ENCODE measurements at regions not wholly inside any gene's neighbourhood (a gene's known extent, or its start where the extent isn't known, plus 50 kb on each side); places are given as distances from the start of the nearest gene placed in this dataset.
"Not testable (repeated sequence)": the region's sequence is repeated elsewhere in the genome, so short reads cannot be mapped to it uniquely, and the experiment has no call there.

GRCh38 chr13:62207388-62207787 lies 791.7 kb upstream of the PCDH20 start:
- no peak for FAIRE-seq
- DNase-seq (ENCODE audit: insufficient read length, low spot score): no peak
- no peak for TF ChIP-seq POLR2A (IDR thresholded peaks at IDR 0.05; ENCODE audit: low read depth, low read length)

GRCh38 chr13:62206165-62206564 lies 790.5 kb upstream of the PCDH20 start:
- TF ChIP-seq POLR2A (IDR thresholded peaks at IDR 0.05; ENCODE audit: low read depth, low read length): no peak
- no peak for DNase-seq (ENCODE audit: insufficient read length, low spot score)
- FAIRE-seq: no peak

GRCh38 chr13:62205273-62205672 lies 789.6 kb upstream of the PCDH20 start:
- no peak for FAIRE-seq
- TF ChIP-seq POLR2A (IDR thresholded peaks at IDR 0.05; ENCODE audit: low read depth, low read length): no peak
- no peak for DNase-seq (ENCODE audit: insufficient read length, low spot score)

- no peak for TF ChIP-seq POLR2A (IDR thresholded peaks at IDR 0.05; ENCODE audit: low read depth, low read length)
- FAIRE-seq (peak; percentile 43), DNase-seq (ENCODE audit: insufficient read length, low spot score) (no peak)
Observed at GRCh38 chr13:62194371-62194770, 778.7 kb upstream of the PCDH20 start.

DNA sequence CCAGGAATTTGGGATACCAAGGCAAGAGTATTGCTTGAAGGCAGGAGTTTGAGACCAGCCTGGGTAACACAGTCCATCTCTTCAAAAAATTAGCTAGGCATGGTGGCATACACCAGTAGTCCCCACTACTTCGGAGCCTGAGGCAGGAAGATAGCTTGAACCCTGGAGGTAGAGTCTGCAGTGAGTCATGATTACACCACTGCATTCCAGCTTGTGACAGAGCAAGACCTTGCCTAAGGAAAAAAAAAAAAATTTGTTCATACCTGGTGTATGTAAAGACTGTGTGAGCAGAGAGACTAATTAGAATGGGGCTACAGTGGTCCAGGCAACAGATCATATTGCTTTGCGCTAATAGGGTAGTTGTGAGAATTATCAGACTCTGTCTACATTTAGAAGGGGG lies 778.3 kb upstream of the PCDH20 start:
- DNase-seq (ENCODE audit: insufficient read length, low spot score): no peak
- TF ChIP-seq POLR2A (IDR thresholded peaks at IDR 0.05; ENCODE audit: low read depth, low read length): no peak
- no peak for FAIRE-seq

- no peak for TF ChIP-seq POLR2A (IDR thresholded peaks at IDR 0.05; ENCODE audit: low read depth, low read length)
- DNase-seq (ENCODE audit: insufficient read length, low spot score) (no peak), FAIRE-seq (no peak)
Observed at GRCh38 chr13:62185631-62186255, 770.1 kb upstream of the PCDH20 start.

- TF ChIP-seq POLR2A (IDR thresholded peaks at IDR 0.05; ENCODE audit: low read depth, low read length): no peak
Observed at GRCh38 chr13:62176051-62176450, 760.4 kb upstream of the PCDH20 start.

DNA sequence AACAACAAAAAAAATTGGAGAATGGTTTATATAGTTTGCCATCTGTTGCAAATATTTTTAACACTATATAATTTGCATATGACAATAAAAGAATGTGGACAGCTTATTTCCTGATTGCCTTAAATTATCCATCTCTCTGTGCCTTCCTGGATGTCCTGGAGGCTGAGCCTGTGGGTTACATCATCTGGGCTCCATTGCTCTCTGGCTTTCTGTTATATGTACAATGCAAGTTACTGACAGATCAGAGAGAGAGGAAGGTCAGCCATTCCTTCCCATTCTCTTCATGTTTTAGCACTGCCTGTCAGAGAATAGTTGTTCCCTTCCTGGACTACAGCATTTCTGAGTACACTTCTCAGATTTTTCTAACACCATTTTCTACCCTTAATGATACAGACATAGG lies 758.3 kb upstream of the PCDH20 start:
- DNase-seq (ENCODE audit: insufficient read length, low spot score) (no peak), FAIRE-seq (no peak)
- no peak for TF ChIP-seq POLR2A (IDR thresholded peaks at IDR 0.05; ENCODE audit: low read depth, low read length)

More at GRCh38 chr13:62176051-62176450, 760.4 kb upstream of the PCDH20 start:
- FAIRE-seq (no peak), DNase-seq (ENCODE audit: insufficient read length, low spot score) (no peak)

GRCh38 chr13:62171697-62172096 lies 756.0 kb upstream of the PCDH20 start:
- TF ChIP-seq POLR2A (IDR thresholded peaks at IDR 0.05; ENCODE audit: low read depth, low read length): no peak
- FAIRE-seq (no peak), DNase-seq (ENCODE audit: insufficient read length, low spot score) (no peak)

DNA sequence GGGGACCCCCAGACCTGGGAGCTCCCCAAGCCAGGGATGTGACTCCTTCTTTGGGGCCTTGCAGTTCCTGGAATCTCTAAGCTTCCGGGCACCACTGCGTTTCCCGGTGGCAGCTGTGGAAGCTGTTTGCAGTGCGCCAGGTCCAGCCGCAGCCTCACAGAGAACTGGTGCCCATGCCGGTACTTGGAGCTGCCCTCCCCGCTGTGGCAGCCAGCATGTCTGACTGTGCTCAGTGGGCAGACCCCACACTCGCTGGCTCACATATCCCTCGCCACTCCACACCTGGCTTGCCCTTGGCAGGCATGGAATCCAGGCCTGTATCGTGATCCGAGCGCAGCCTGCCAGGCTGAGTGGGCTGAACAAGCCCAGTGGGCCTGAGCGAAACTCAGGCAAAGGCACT lies 753.2 kb upstream of the PCDH20 start:
- FAIRE-seq (no peak), DNase-seq (ENCODE audit: insufficient read length, low spot score) (no peak)
- no peak for TF ChIP-seq POLR2A (IDR thresholded peaks at IDR 0.05; ENCODE audit: low read depth, low read length)

DNA sequence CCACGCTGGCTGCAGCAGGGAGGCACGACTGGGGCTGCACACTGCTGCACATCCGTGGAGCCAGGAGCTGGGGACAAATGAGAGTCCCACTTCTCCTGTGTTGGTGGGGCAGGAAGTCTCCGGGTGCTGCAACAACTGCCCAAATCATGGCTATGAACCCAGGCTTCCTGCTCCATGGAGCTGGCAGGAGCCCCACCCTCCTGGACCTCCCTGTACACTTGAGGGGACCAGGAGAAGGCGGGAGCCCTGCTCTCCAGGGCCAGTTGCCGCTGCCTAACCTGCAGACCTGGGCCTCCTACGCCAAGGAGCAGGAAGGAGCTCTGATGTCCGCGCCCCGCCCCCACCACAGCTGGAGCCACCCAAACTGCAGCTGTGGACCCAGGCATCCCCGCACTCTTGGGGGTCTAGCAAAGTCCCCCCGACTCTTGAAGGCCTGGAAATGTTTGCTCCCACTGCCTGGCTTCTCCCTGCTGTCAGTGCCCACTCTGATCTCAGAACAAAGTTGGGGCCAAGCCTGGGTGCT lies 752.1 kb upstream of the PCDH20 start:
- no peak for TF ChIP-seq POLR2A (IDR thresholded peaks at IDR 0.05; ENCODE audit: low read depth, low read length)
- no peak for DNase-seq (ENCODE audit: insufficient read length, low spot score)
- no peak for FAIRE-seq

DNA sequence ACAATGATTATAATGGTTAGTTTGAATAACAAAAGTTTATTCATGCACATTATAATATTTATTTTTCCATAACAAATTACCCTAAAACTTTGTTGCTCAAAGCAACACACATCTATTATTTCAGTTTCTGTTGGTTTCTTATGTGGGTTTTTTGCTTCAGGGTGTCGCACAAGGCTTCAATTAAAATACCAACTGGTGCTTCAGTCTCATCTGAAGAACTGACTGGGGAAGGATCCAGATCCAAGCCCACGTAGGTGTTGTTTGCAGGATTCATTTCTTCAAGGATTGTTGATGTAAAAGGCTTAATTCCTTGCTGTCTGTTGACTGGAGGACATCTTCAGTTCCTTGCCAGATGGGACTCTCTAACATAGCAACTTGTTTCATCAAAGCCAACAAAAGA lies 747.2 kb upstream of the PCDH20 start:
- TF ChIP-seq POLR2A (IDR thresholded peaks at IDR 0.05; ENCODE audit: low read depth, low read length): no peak
- FAIRE-seq (no peak), DNase-seq (ENCODE audit: insufficient read length, low spot score) (no peak)

GRCh38 chr13:62158520-62158919 lies 742.9 kb upstream of the PCDH20 start:
- DNase-seq (ENCODE audit: insufficient read length, low spot score) (no peak), FAIRE-seq (no peak)
- TF ChIP-seq POLR2A (IDR thresholded peaks at IDR 0.05; ENCODE audit: low read depth, low read length): no peak

GRCh38 chr13:62151724-62152123 lies 736.1 kb upstream of the PCDH20 start:
- FAIRE-seq; DNase-seq (ENCODE audit: insufficient read length, low spot score): not testable (repeated sequence)

DNA sequence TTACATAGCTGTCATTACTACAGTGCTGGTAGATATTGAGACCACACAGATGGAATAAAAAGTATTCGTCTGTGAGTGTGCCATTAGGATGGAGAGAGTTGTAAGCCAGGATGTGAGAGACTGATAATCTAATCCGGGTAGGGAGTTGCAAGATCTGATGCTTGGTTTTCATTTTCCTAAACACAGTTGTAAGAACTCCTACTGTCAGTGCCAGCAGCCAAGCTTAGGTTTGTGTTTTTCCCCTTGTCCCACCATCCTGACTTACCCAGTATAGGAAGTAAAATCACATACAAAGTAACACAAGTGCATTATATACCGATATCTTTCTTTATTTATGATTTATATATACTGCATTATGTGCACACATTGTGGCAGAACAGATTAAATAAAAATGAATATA lies 726.4 kb upstream of the PCDH20 start:
- TF ChIP-seq POLR2A (IDR thresholded peaks at IDR 0.05; ENCODE audit: low read depth, low read length): no peak
- no peak for DNase-seq (ENCODE audit: insufficient read length, low spot score)
- FAIRE-seq: no peak

DNA sequence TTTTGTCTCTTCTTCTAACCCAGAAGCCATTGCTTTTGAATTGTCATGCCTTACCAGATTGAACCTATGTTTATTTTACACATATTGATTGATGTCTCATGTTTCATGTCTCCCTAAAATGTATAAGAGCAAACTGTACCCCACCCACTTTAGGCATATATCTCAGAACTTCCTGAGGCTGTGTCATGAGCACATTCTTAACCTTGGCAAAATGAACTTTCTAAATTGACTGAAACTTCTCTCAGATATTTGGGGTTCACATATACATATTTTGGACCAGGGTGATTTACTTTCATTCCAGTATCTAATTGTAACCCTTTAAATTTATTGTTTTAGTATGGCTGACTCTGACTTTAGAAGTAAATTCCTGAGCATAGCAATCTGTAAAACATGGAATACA lies 723.9 kb upstream of the PCDH20 start:
- DNase-seq (ENCODE audit: insufficient read length, low spot score) (no peak), FAIRE-seq (no peak)
- TF ChIP-seq POLR2A (IDR thresholded peaks at IDR 0.05; ENCODE audit: low read depth, low read length): no peak

All from H54 (cell line).